ENCODE measurements at regions not wholly inside any gene's neighbourhood (a gene's known extent, or its start where the extent isn't known, plus 50 kb on each side); places are given as distances from the start of the nearest gene placed in this dataset.

- TF ChIP-seq TAF1 (IDR thresholded peaks at IDR 0.05; ENCODE audit: borderline replicate concordance, low read depth, low read length) (no peak), USF2 (IDR thresholded peaks at IDR 0.05; ENCODE audit: borderline replicate concordance, low read depth, low read length) (no peak), CHD2 (IDR thresholded peaks at IDR 0.05; ENCODE audit: low read length, partially characterized antibody) (no peak), EP300 (IDR thresholded peaks at IDR 0.05; ENCODE audit: borderline replicate concordance in 1 of 2, low read depth in 1 of 2, low read length in 1 of 2) (no peak), JUND (IDR thresholded peaks at IDR 0.05) (no peak), FOXM1 (IDR thresholded peaks at IDR 0.05; ENCODE audit: low read depth) (no peak), NFIC (IDR thresholded peaks at IDR 0.05; ENCODE audit: borderline replicate concordance) (no peak), MEF2A (IDR thresholded peaks at IDR 0.05; ENCODE audit: borderline replicate concordance, low read depth) (no peak), RAD21 (IDR thresholded peaks at IDR 0.05; ENCODE audit: low read length) (peak; percentile 50), GATA2 (CRISPR knock-in tag; IDR thresholded peaks at IDR 0.05) (no peak), MAX (IDR thresholded peaks at IDR 0.05; ENCODE audit: low read depth) (no peak), SMC3 (IDR thresholded peaks at IDR 0.05; ENCODE audit: low read depth, low read length) (peak; percentile 29; the same call in 1 of the 2 replicates), POLR2AphosphoS5 (IDR thresholded peaks at IDR 0.05; ENCODE audit: low read depth, low read length) (no peak)
- TF ChIP-seq, protein P1, sequence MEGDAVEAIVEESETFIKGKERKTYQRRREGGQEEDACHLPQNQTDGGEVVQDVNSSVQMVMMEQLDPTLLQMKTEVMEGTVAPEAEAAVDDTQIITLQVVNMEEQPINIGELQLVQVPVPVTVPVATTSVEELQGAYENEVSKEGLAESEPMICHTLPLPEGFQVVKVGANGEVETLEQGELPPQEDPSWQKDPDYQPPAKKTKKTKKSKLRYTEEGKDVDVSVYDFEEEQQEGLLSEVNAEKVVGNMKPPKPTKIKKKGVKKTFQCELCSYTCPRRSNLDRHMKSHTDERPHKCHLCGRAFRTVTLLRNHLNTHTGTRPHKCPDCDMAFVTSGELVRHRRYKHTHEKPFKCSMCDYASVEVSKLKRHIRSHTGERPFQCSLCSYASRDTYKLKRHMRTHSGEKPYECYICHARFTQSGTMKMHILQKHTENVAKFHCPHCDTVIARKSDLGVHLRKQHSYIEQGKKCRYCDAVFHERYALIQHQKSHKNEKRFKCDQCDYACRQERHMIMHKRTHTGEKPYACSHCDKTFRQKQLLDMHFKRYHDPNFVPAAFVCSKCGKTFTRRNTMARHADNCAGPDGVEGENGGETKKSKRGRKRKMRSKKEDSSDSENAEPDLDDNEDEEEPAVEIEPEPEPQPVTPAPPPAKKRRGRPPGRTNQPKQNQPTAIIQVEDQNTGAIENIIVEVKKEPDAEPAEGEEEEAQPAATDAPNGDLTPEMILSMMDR (IDR thresholded peaks at IDR 0.05), result peak; percentile 53
- TF ChIP-seq, protein P2, sequence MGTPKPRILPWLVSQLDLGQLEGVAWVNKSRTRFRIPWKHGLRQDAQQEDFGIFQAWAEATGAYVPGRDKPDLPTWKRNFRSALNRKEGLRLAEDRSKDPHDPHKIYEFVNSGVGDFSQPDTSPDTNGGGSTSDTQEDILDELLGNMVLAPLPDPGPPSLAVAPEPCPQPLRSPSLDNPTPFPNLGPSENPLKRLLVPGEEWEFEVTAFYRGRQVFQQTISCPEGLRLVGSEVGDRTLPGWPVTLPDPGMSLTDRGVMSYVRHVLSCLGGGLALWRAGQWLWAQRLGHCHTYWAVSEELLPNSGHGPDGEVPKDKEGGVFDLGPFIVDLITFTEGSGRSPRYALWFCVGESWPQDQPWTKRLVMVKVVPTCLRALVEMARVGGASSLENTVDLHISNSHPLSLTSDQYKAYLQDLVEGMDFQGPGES (IDR thresholded peaks at IDR 0.05; ENCODE audit: low read depth, low read length), result no peak
- TF ChIP-seq, protein P3, sequence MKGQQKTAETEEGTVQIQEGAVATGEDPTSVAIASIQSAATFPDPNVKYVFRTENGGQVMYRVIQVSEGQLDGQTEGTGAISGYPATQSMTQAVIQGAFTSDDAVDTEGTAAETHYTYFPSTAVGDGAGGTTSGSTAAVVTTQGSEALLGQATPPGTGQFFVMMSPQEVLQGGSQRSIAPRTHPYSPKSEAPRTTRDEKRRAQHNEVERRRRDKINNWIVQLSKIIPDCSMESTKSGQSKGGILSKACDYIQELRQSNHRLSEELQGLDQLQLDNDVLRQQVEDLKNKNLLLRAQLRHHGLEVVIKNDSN (IDR thresholded peaks at IDR 0.05; ENCODE audit: borderline replicate concordance, low read depth), result no peak
These were observed 75.4 kb upstream of the ANKH start (continued) for GRCh38 chr5:14946815-14947620.

GRCh38 chr5:14945450-14945849, 73.9 kb upstream of the ANKH start:
- H3K9me2 ChIP-seq, result no peaks in the 10 kb centered on the region
- POLR2A ChIA-PET, result no interaction called here
- CTCF ChIA-PET, result interaction anchor here (0.6 kb wide), 1 partner anchor 163 kb away, joined by 3 read pairs; no protein-coding TSS in a partner anchor
- no peak for TF ChIP-seq GATA2 (CRISPR knock-in tag; IDR thresholded peaks at IDR 0.05)
- TF ChIP-seq NFIC (IDR thresholded peaks at IDR 0.05; ENCODE audit: borderline replicate concordance), result no peak
- no peak for TF ChIP-seq PBX3 (IDR thresholded peaks at IDR 0.05)
- TF ChIP-seq NRF1 (IDR thresholded peaks at IDR 0.05; ENCODE audit: low read depth, low read length), result no peak
- TF ChIP-seq ELF1 (IDR thresholded peaks at IDR 0.05), result no peak
- no peak for TF ChIP-seq FOXM1 (IDR thresholded peaks at IDR 0.05; ENCODE audit: low read depth)
- no peak for TF ChIP-seq FOSL2 (IDR thresholded peaks at IDR 0.05; ENCODE audit: borderline replicate concordance, low read depth)
- no peak for TF ChIP-seq TEAD4 (IDR thresholded peaks at IDR 0.05; ENCODE audit: borderline replicate concordance, insufficient read depth)
- TF ChIP-seq YY1 (IDR thresholded peaks at IDR 0.05; ENCODE audit: low read depth), result no peak
- TF ChIP-seq, protein P1 (IDR thresholded peaks at IDR 0.05), result no peak
- TF ChIP-seq RXRA (IDR thresholded peaks at IDR 0.05; ENCODE audit: borderline replicate concordance, low read depth), result no peak
- no peak for TF ChIP-seq EP300 (IDR thresholded peaks at IDR 0.05; ENCODE audit: borderline replicate concordance in 1 of 2, low read depth in 1 of 2, low read length in 1 of 2)

More at GRCh38 chr5:14945450-14945849, 73.9 kb upstream of the ANKH start:
- Histone ChIP-seq H3K79me2 (ENCODE audit: insufficient read depth) (no peaks in the 10 kb centered on the region), H3K4me3 (ENCODE audit: low read depth in 2 of 2, low read length in 1 of 2) (no peak overlapping the region), H3K9ac (no peak overlapping the region), H2AFZ (ENCODE audit: low read depth) (no peak overlapping the region), H4K20me1 (ENCODE audit: insufficient read depth) (no peaks in the 10 kb centered on the region), H3K36me3 (replicated peaks in 1 of 2; ENCODE audit: control insufficient read depth in 1 of 2, insufficient read depth in 2 of 2, low read length in 1 of 2) (no peaks in the 10 kb centered on the region), H3K9me3 (no peaks in the 10 kb centered on the region), H3K4me1 (ENCODE audit: control insufficient read depth in 1 of 2, insufficient read depth in 2 of 2, low read depth in 1 of 2, low read length in 1 of 2) (no peaks in the 10 kb centered on the region; a peak in 1 of 4 replicates), H3F3A (replicated peaks; ENCODE audit: insufficient read depth) (peaks cover 3% of the 10 kb centered on the region), H3K27me3 (ENCODE audit: insufficient read depth) (no peaks in the 10 kb centered on the region), H3K4me2 (no peak overlapping the region), H3K27ac (ENCODE audit: low read depth in 2 of 2, low read length in 1 of 2) (no peak overlapping the region)
- DNase-seq, result no peak
- 46% methylated on average over 3 of the region's 3 CpGs for WGBS (ENCODE audit: low lambda C conversion rate)

All from SK-N-SH (cell line).